ENCODE measurements at regions not wholly inside any gene's neighbourhood (a gene's known extent, or its start where the extent isn't known, plus 50 kb on each side); places are given as distances from the start of the nearest gene placed in this dataset.

GRCh38 chr17:69763503-69763902 lies 311.5 kb upstream of the KCNJ16 start:
- ChIA-PET POLR2A (no interaction called here), CTCF (no interaction called here)
- H3K4me3 ChIP-seq (ENCODE audit: low read depth, low read length): no peak overlapping the region
- no peak for DNase-seq (ENCODE audit: low read depth, low spot score)
- TF ChIP-seq CTCF (IDR thresholded peaks at IDR 0.05; ENCODE audit: insufficient read depth, low read length, missing control alignments): no peak

GRCh38 chr17:69764146-69764545 lies 310.9 kb upstream of the KCNJ16 start:
- DNase-seq (ENCODE audit: low read depth, low spot score): no peak
- TF ChIP-seq CTCF (IDR thresholded peaks at IDR 0.05; ENCODE audit: insufficient read depth, low read length, missing control alignments): no peak
- CTCF ChIA-PET: no interaction called here
- POLR2A ChIA-PET: no interaction called here
- no peak overlapping the region for H3K4me3 ChIP-seq (ENCODE audit: low read depth, low read length)

GRCh38 chr17:69769050-69769449 lies 306.0 kb upstream of the KCNJ16 start:
- ChIA-PET CTCF (no interaction called here), POLR2A (no interaction called here)
- TF ChIP-seq CTCF (IDR thresholded peaks at IDR 0.05; ENCODE audit: insufficient read depth, low read length, missing control alignments): no peak
- DNase-seq (ENCODE audit: low read depth, low spot score): no peak
- no peak overlapping the region for H3K4me3 ChIP-seq (ENCODE audit: low read depth, low read length)

GRCh38 chr17:69773081-69773480 lies 301.9 kb upstream of the KCNJ16 start:
- CTCF ChIA-PET: no interaction called here
- no peak for TF ChIP-seq CTCF (IDR thresholded peaks at IDR 0.05; ENCODE audit: insufficient read depth, low read length, missing control alignments)
- H3K4me3 ChIP-seq (ENCODE audit: low read depth, low read length): no peak overlapping the region
- no peak for DNase-seq (ENCODE audit: low read depth, low spot score)
- POLR2A ChIA-PET: no interaction called here

- TF ChIP-seq CTCF (IDR thresholded peaks at IDR 0.05; ENCODE audit: insufficient read depth, low read length, missing control alignments): no peak
- ChIA-PET POLR2A (no interaction called here), CTCF (no interaction called here)
- no peak for DNase-seq (ENCODE audit: low read depth, low spot score)
- no peak overlapping the region for H3K4me3 ChIP-seq (ENCODE audit: low read depth, low read length)
Observed at GRCh38 chr17:69779378-69780214, 295.4 kb upstream of the KCNJ16 start.

- TF ChIP-seq CTCF (IDR thresholded peaks at IDR 0.05; ENCODE audit: insufficient read depth, low read length, missing control alignments): no peak
- no peak for DNase-seq (ENCODE audit: low read depth, low spot score)
- CTCF ChIA-PET: no interaction called here
- POLR2A ChIA-PET: no interaction called here
- no peak overlapping the region for H3K4me3 ChIP-seq (ENCODE audit: low read depth, low read length)
Observed at GRCh38 chr17:69783865-69784264, 291.2 kb upstream of the KCNJ16 start.

Measured in AG04449 (cell line).